A673 (cell line): ENCODE measurements at regions not wholly inside any gene's neighbourhood (a gene's known extent, or its start where the extent isn't known, plus 50 kb on each side); places are given as distances from the start of the nearest gene placed in this dataset.

ENCODE experiments used
- BruUV-seq: library from RNA; stranded (reverse); fragments of 400-500 nt; replicated peaks from 2 replicates; lab custom pipeline; 2021; lab: Mats Ljungman, UMichigan
- CTCF ChIA-PET: fragments of 300-600 bp; sonication (Branson Sonifier 250); formaldehyde crosslinking; loops from one replicate; lab custom pipeline; 2022; ENCODE audit warnings: antibody characterized with exemption; lab: Charles Lee
- POLR2A ChIA-PET: fragments of 300-600 bp; sonication (Branson Sonifier 250); formaldehyde crosslinking; loops from one replicate; lab custom pipeline; 2022; ENCODE audit warnings: antibody characterized with exemption; ENCODE audit not compliant: low non-redundant PET; lab: Charles Lee
- DNase-seq: peaks from one replicate; pipeline ENCODE4 v3.0.0-alpha.2; 2015; ENCODE audit warnings: low spot score
- H3K27ac ChIP-seq: fragments of 200-600 bp; sonication (generic); 2 replicates; pipeline ENCODE4 v1.5.1; 2016; ENCODE audit warnings: mixed run types, low read depth, mild to moderate bottlenecking, mixed read lengths, antibody characterized with exemption, low read length; ENCODE audit not compliant: poor library complexity, severe bottlenecking
- H3K27me3 ChIP-seq: fragments of 200-600 bp; sonication (generic); replicated peaks from 2 replicates; pipeline ENCODE4 v1.6.1; 2017; ENCODE audit warnings: mixed run types, low read depth, mild to moderate bottlenecking, mixed read lengths, antibody characterized with exemption, low read length; ENCODE audit not compliant: insufficient read depth, poor library complexity
- H3K36me3 ChIP-seq: fragments of 200-600 bp; sonication (generic); 2 replicates; pipeline ENCODE4 v1.6.1; 2016; ENCODE audit warnings: mixed run types, mild to moderate bottlenecking, mixed read lengths, antibody characterized with exemption, low read length; ENCODE audit not compliant: insufficient read depth, poor library complexity, severe bottlenecking
- H3K4me1 ChIP-seq: fragments of 200-600 bp; sonication (generic); 2 replicates; pipeline ENCODE4 v1.6.1; 2017; ENCODE audit warnings: mixed run types, mild to moderate bottlenecking, mixed read lengths, antibody characterized with exemption, low read length; ENCODE audit not compliant: insufficient read depth, poor library complexity, severe bottlenecking
- H3K4me3 ChIP-seq: fragments of 200-600 bp; sonication (generic); 2 replicates; pipeline ENCODE4 v1.5.1; 2016; ENCODE audit warnings: low read depth, mixed run types, mild to moderate bottlenecking, mixed read lengths, low read length; ENCODE audit not compliant: poor library complexity, severe bottlenecking
- H3K9me3 ChIP-seq: fragments of 200-600 bp; sonication (generic); 2 replicates; pipeline ENCODE4 v1.6.1; 2016; ENCODE audit warnings: mixed run types, low read depth, mild to moderate bottlenecking, mixed read lengths, antibody characterized with exemption, low read length; ENCODE audit not compliant: poor library complexity, severe bottlenecking
- CTCF ChIP-seq: fragments of 300-800, 200-600 bp; sonication (generic); conservative IDR thresholded peaks from 2 replicates; pipeline ENCODE4 v1.5.1; 2017; ENCODE audit warnings: low read depth, mild to moderate bottlenecking, antibody characterized with exemption, low read length, moderate library complexity, mixed read lengths
- EZH2 ChIP-seq: fragments of 200-600 bp; sonication (generic); IDR thresholded peaks from 2 replicates; pipeline ENCODE4 v1.6.1; 2017; ENCODE audit warnings: borderline replicate concordance, low read depth, mild to moderate bottlenecking, mixed read lengths, antibody characterized with exemption, low read length; ENCODE audit not compliant: poor library complexity, severe bottlenecking
- intact Hi-C: fragments of 100-400 bp; cut with micrococcal nuclease; formaldehyde crosslinking; loops from one replicate; pipeline ENCODE4 v1.10.0; 2022; ENCODE audit not compliant: unreplicated experiment

GRCh38 chr5:124907098-124907644, 160.7 kb upstream of the ZNF608 start:
- ChIA-PET POLR2A (no interaction called here), CTCF (no interaction called here)

GRCh38 chr5:124908581-124909451, 162.4 kb upstream of the ZNF608 start:
- intact Hi-C loops = loop anchor here (10.0 kb wide), 1 partner anchor 1234 kb away; no protein-coding TSS in a partner anchor
- no peak overlapping the region for H3K27ac ChIP-seq
- no peaks in the 10 kb centered on the region for H3K9me3 ChIP-seq
- no TSS peak for BruUV-seq
- POLR2A ChIA-PET = no interaction called here
- TF ChIP-seq EZH2 (no peak), CTCF (no peak)
- no peaks in the 10 kb centered on the region for H3K36me3 ChIP-seq
- peaks cover 42% of the 10 kb centered on the region for H3K4me1 ChIP-seq
- CTCF ChIA-PET = interaction anchor here (0.5 to 0.6 kb wide), 2 partner anchors 176 to 181 kb away, joined by 3 to 5 read pairs; no protein-coding TSS in a partner anchor
- no peak overlapping the region for H3K4me3 ChIP-seq
- H3K27me3 ChIP-seq = no peaks in the 10 kb centered on the region
- peak; percentile 56 for DNase-seq

More at GRCh38 chr5:124907098-124907644, 160.7 kb upstream of the ZNF608 start:
- H3K27me3 ChIP-seq = no peaks in the 10 kb centered on the region
- no TSS peak for BruUV-seq
- H3K4me3 ChIP-seq = no peak overlapping the region
- H3K4me1 ChIP-seq = peaks cover 51% of the 10 kb centered on the region
- H3K36me3 ChIP-seq = no peaks in the 10 kb centered on the region
- DNase-seq = no peak
- H3K9me3 ChIP-seq = no peaks in the 10 kb centered on the region
- intact Hi-C loops = loop anchor here (10.0 kb wide), 1 partner anchor 1232 kb away; no protein-coding TSS in a partner anchor
- H3K27ac ChIP-seq = no peak overlapping the region
- TF ChIP-seq CTCF = no peak
- no peak for TF ChIP-seq EZH2

- H3K36me3 ChIP-seq = no peaks in the 10 kb centered on the region
- ChIA-PET CTCF (interaction anchor here (0.6 kb wide), 1 partner anchor 175 kb away, joined by 3 read pairs; no protein-coding TSS in a partner anchor), POLR2A (no interaction called here)
- peaks cover 42% of the 10 kb centered on the region for H3K4me1 ChIP-seq
- no peaks in the 10 kb centered on the region for H3K27me3 ChIP-seq
- intact Hi-C loops = loop anchor here (10.0 kb wide), 1 partner anchor 1235 kb away; no protein-coding TSS in a partner anchor
- peak; percentile 49 for DNase-seq
- no peaks in the 10 kb centered on the region for H3K9me3 ChIP-seq
- H3K4me3 ChIP-seq = no peak overlapping the region
- BruUV-seq = no TSS peak
- TF ChIP-seq EZH2 = no peak
- TF ChIP-seq CTCF = no peak
- no peak overlapping the region for H3K27ac ChIP-seq
These were observed 163.3 kb upstream of the ZNF608 start for GRCh38 chr5:124909734-124910133.
